Thyroid gland (tissue), 4 donors: ENCODE measurements at regions not wholly inside any gene's neighbourhood (a gene's known extent, or its start where the extent isn't known, plus 50 kb on each side); places are given as distances from the start of the nearest gene placed in this dataset.
"Not testable (repeated sequence)": the region's sequence is repeated elsewhere in the genome, so short reads cannot be mapped to it uniquely, and the experiment has no call there.

Experiments used
- DNase-seq, 2 donors: peaks; one replicate each; pipeline ENCODE4 v3.0.0-alpha.2; 2019
- H3K27ac ChIP-seq, 3 donors: fragments of 200-600 bp; sonication (generic); 1 replicate in 2 of 3; 2 replicates in 1 of 3; pipeline ENCODE4 v1.5.1; 2016 to 2019; ENCODE audit warnings: mild to moderate bottlenecking in 1 of 3, moderate library complexity in 1 of 3
- H3K27me3 ChIP-seq: fragments of 200-600 bp; sonication (generic); one replicate; pipeline ENCODE4 v1.5.1; 2019
- H3K36me3 ChIP-seq, 2 donors: fragments of 200-600 bp; sonication (generic); one replicate each; pipeline ENCODE4 v1.5.1; 2016 to 2019
- H3K4me1 ChIP-seq, 2 donors: fragments of 200-600 bp; sonication (generic); one replicate each; pipeline ENCODE4 v1.5.1; 2017 to 2019
- H3K4me3 ChIP-seq, 3 donors: fragments of 200-600 bp; sonication (generic); replicated peaks in 1 of 3; 1 replicate in 2 of 3; 2 replicates in 1 of 3; pipeline ENCODE4 v1.5.1; 2016; ENCODE audit warnings: mild to moderate bottlenecking in 1 of 3
- H3K9me3 ChIP-seq: fragments of 200-600 bp; sonication (generic); one replicate; pipeline ENCODE4 v1.5.1; 2017
- CTCF ChIP-seq, 6 experiments: fragments of 200-600 bp in 3 of 6; fragments of 450-650 bp in 3 of 6; sonication (generic) in 3 of 6; IDR thresholded peaks; one replicate each; pipeline ENCODE4 v1.5.1; 2016 to 2019; ENCODE audit warnings: antibody characterized with exemption in 6 of 6, mild to moderate bottlenecking in 2 of 6, inconsistent platforms in 1 of 6, moderate library complexity in 1 of 6
- POLR2A ChIP-seq, 2 donors: fragments of 450-650 bp; IDR thresholded peaks; one replicate each; pipeline ENCODE4 v1.6.1; 2017; ENCODE audit warnings: antibody characterized with exemption in 2 of 2, mild to moderate bottlenecking in 2 of 2, moderate library complexity in 1 of 2
- WGBS, 2 donors: methylation state at CpG; one replicate each; pipeline ENCODE4 v1.1.5; 2017; 5-methylcytosine and 5-hydroxymethylcytosine counted together
- intact Hi-C: fragments of 100-400 bp; cut with DNase I; formaldehyde crosslinking; loops from one replicate; pipeline ENCODE4 v1.15.1; 2023

GRCh38 chr2:78817430-78817829 lies 208.1 kb upstream of the REG3G start:
- WGBS, 2 donors: 51 to 52% methylated on average over 4 of the region's 4 CpGs
- Histone ChIP-seq H3K4me1 (no peaks in the 10 kb centered on the region), H3K36me3 (no peaks in the 10 kb centered on the region), H3K27me3 (no peaks in the 10 kb centered on the region), H3K4me3 (no peak overlapping the region), H3K27ac (no peak overlapping the region), H3K9me3 (no peaks in the 10 kb centered on the region)
- DNase-seq: no peak
- TF ChIP-seq POLR2A (IDR thresholded peaks at IDR 0.05) (no peak), CTCF (IDR thresholded peaks at IDR 0.05) (no peak)
- intact Hi-C loops: no loop called here

GRCh38 chr2:78832481-78832880 lies 193.0 kb upstream of the REG3G start:
- no peak for TF ChIP-seq POLR2A (IDR thresholded peaks at IDR 0.05)
- TF ChIP-seq CTCF (IDR thresholded peaks at IDR 0.05): no peak
- H3K27ac ChIP-seq: no peak overlapping the region
- H3K4me3 ChIP-seq: no peak overlapping the region
- H3K36me3 ChIP-seq: no peaks in the 10 kb centered on the region
- intact Hi-C loops: no loop called here
- H3K27me3 ChIP-seq: no peaks in the 10 kb centered on the region
- H3K4me1 ChIP-seq: no peaks in the 10 kb centered on the region
- DNase-seq: no peak
- H3K9me3 ChIP-seq: no peaks in the 10 kb centered on the region
- 68 to 69% methylated on average over 2 of the region's 2 CpGs for WGBS, 2 donors

- Histone ChIP-seq H3K27me3 (no peaks in the 10 kb centered on the region), H3K27ac (no peak overlapping the region), H3K4me1 (no peaks in the 10 kb centered on the region), H3K4me3 (no peak overlapping the region), H3K36me3 (no peaks in the 10 kb centered on the region), H3K9me3 (no peaks in the 10 kb centered on the region)
- WGBS, 2 donors: 10 to 20% methylated on average over 3 of the region's 3 CpGs
- intact Hi-C loops: no loop called here
- TF ChIP-seq CTCF (IDR thresholded peaks at IDR 0.05): no peak
- no peak for TF ChIP-seq POLR2A (IDR thresholded peaks at IDR 0.05)
- DNase-seq: no peak
These were observed 186.2 kb upstream of the REG3G start for GRCh38 chr2:78839259-78839658.

GRCh38 chr2:78840311-78840710 lies 185.2 kb upstream of the REG3G start:
- H3K9me3 ChIP-seq, H3K4me1 ChIP-seq, DNase-seq, H3K27ac ChIP-seq, intact Hi-C loops, H3K4me3 ChIP-seq, H3K27me3 ChIP-seq, H3K36me3 ChIP-seq: not testable (repeated sequence)
- WGBS, 2 donors: 93% methylated on average over 10 of the region's 10 CpGs

GRCh38 chr2:78845664-78846185 lies 179.8 kb upstream of the REG3G start:
- 62 to 65% methylated on average over 4 of the region's 4 CpGs for WGBS, 2 donors
- intact Hi-C loops: no loop called here

More at GRCh38 chr2:78845664-78846185, 179.8 kb upstream of the REG3G start:
- Histone ChIP-seq H3K4me3 (no peak overlapping the region), H3K36me3 (no peaks in the 10 kb centered on the region), H3K4me1 (no peaks in the 10 kb centered on the region), H3K9me3 (no peaks in the 10 kb centered on the region), H3K27ac (no peak overlapping the region), H3K27me3 (no peaks in the 10 kb centered on the region)
- DNase-seq: no peak
- no peak for TF ChIP-seq POLR2A (IDR thresholded peaks at IDR 0.05)
- TF ChIP-seq CTCF (IDR thresholded peaks at IDR 0.05): no peak
